ENCODE measurements at regions not wholly inside any gene's neighbourhood (a gene's known extent, or its start where the extent isn't known, plus 50 kb on each side); places are given as distances from the start of the nearest gene placed in this dataset.
"Not testable (repeated sequence)": the region's sequence is repeated elsewhere in the genome, so short reads cannot be mapped to it uniquely, and the experiment has no call there.

GRCh38 chr12:124214574-124214973 is 80.3 kb upstream of the RFLNA start:
- no peak for DNase-seq (ENCODE audit: extremely low read depth in 1 of 2, low read depth in 1 of 2)

- no peak for DNase-seq (ENCODE audit: extremely low read depth in 1 of 2, low read depth in 1 of 2)
Measured at GRCh38 chr12:124216966-124217365, 77.9 kb upstream of the RFLNA start.

GRCh38 chr12:124217508-124218242 is 77.2 kb upstream of the RFLNA start:
- DNase-seq (ENCODE audit: extremely low read depth in 1 of 2, low read depth in 1 of 2), result no peak

GRCh38 chr12:124218243-124218560 is 76.7 kb upstream of the RFLNA start:
- DNase-seq (ENCODE audit: extremely low read depth in 1 of 2, low read depth in 1 of 2), result no peak

GRCh38 chr12:124218650-124219049 is 76.2 kb upstream of the RFLNA start:
- not testable (repeated sequence) for DNase-seq (ENCODE audit: extremely low read depth in 1 of 2, low read depth in 1 of 2)

- DNase-seq (ENCODE audit: extremely low read depth in 1 of 2, low read depth in 1 of 2), result no peak
Measured at GRCh38 chr12:124222368-124223245, 72.3 kb upstream of the RFLNA start.

GRCh38 chr12:124223733-124224138 is 71.2 kb upstream of the RFLNA start:
- DNase-seq (ENCODE audit: extremely low read depth in 1 of 2, low read depth in 1 of 2), result peak in 1 of 2 donors; percentile 32

GRCh38 chr12:124224535-124225110 is 70.3 kb upstream of the RFLNA start:
- DNase-seq (ENCODE audit: extremely low read depth in 1 of 2, low read depth in 1 of 2), result no peak

GRCh38 chr12:124225730-124226129 is 69.2 kb upstream of the RFLNA start:
- DNase-seq (ENCODE audit: extremely low read depth in 1 of 2, low read depth in 1 of 2), result no peak

- peak in 1 of 2 donors; percentile 18 for DNase-seq (ENCODE audit: extremely low read depth in 1 of 2, low read depth in 1 of 2)
Measured at GRCh38 chr12:124227951-124228711, 66.8 kb upstream of the RFLNA start.

- DNase-seq (ENCODE audit: extremely low read depth in 1 of 2, low read depth in 1 of 2), result no peak
Measured at GRCh38 chr12:124229520-124229919, 65.4 kb upstream of the RFLNA start.

- no peak for DNase-seq (ENCODE audit: extremely low read depth in 1 of 2, low read depth in 1 of 2)
Measured at GRCh38 chr12:124230117-124230757, 64.7 kb upstream of the RFLNA start.

GRCh38 chr12:124230789-124231188 is 64.1 kb upstream of the RFLNA start:
- DNase-seq (ENCODE audit: extremely low read depth in 1 of 2, low read depth in 1 of 2), result no peak

GRCh38 chr12:124231980-124232653 is 62.8 kb upstream of the RFLNA start:
- no peak for DNase-seq (ENCODE audit: extremely low read depth in 1 of 2, low read depth in 1 of 2)

GRCh38 chr12:124232654-124232987 is 62.3 kb upstream of the RFLNA start:
- DNase-seq (ENCODE audit: extremely low read depth in 1 of 2, low read depth in 1 of 2), result no peak

GRCh38 chr12:124233041-124233796 is 61.7 kb upstream of the RFLNA start:
- DNase-seq (ENCODE audit: extremely low read depth in 1 of 2, low read depth in 1 of 2), result no peak

GRCh38 chr12:124233846-124234640 is 60.9 kb upstream of the RFLNA start:
- DNase-seq (ENCODE audit: extremely low read depth in 1 of 2, low read depth in 1 of 2), result no peak

GRCh38 chr12:124236625-124237031 is 58.3 kb upstream of the RFLNA start:
- DNase-seq (ENCODE audit: extremely low read depth in 1 of 2, low read depth in 1 of 2), result no peak

GRCh38 chr12:124238886-124239285 is 56.0 kb upstream of the RFLNA start:
- DNase-seq (ENCODE audit: extremely low read depth in 1 of 2, low read depth in 1 of 2), result no peak
